Stimulated activated naive B cell treated with anti-CD40 and anti-IgM and Interleukin-4, amounts not matched to agents 10 μg/mL and 1 μg/mL and 100 μg/mL, for 72 hours (primary cell): ENCODE measurements at regions not wholly inside any gene's neighbourhood (a gene's known extent, or its start where the extent isn't known, plus 50 kb on each side); places are given as distances from the start of the nearest gene placed in this dataset.
"Not testable (repeated sequence)": the region's sequence is repeated elsewhere in the genome, so short reads cannot be mapped to it uniquely, and the experiment has no call there.

Source experiments
- ATAC-seq, 2 donors: fragments of 150-1000 bp; cut with Tn5 transposase; replicated peaks; 2 replicates each; pipeline ENCODE4 v1.10.0; 2021; ENCODE audit warnings: moderate library complexity in 1 of 2
- DNase-seq: peaks from one replicate; pipeline ENCODE4 v3.0.0; 2021
- H3K27ac Mint-ChIP-seq: one replicate; pipeline ENCODE4 v1.8.0; 2022; ENCODE audit warnings: mild to moderate bottlenecking, mixed read lengths
- H3K27me3 Mint-ChIP-seq, 2 donors: one replicate each; pipeline ENCODE4 v1.8.0; 2022; ENCODE audit warnings: mixed read lengths in 2 of 2
- H3K36me3 Mint-ChIP-seq, 2 donors: one replicate each; pipeline ENCODE4 v1.8.0; 2022; ENCODE audit warnings: mixed read lengths in 2 of 2, mild to moderate bottlenecking in 1 of 2
- H3K4me1 Mint-ChIP-seq, 2 donors: one replicate each; pipeline ENCODE4 v1.8.0; 2022; ENCODE audit warnings: mixed read lengths in 2 of 2, mild to moderate bottlenecking in 1 of 2
- H3K4me3 Mint-ChIP-seq, 2 donors: one replicate each; pipeline ENCODE4 v1.8.0; 2022; ENCODE audit warnings: mild to moderate bottlenecking in 2 of 2, mixed read lengths in 2 of 2, moderate library complexity in 1 of 2
- H3K9me3 Mint-ChIP-seq, 2 donors: one replicate each; pipeline ENCODE4 v1.8.0; 2022; ENCODE audit warnings: mixed read lengths in 2 of 2, mild to moderate bottlenecking in 1 of 2

GRCh38 chr9:26500471-26500870 is 392.1 kb downstream of the CAAP1 start:
- Mint-ChIP-seq H3K27me3 (no peaks in the 10 kb centered on the region), H3K4me3 (no peak overlapping the region), H3K36me3 (no peaks in the 10 kb centered on the region), H3K4me1 (no peaks in the 10 kb centered on the region), H3K9me3 (peaks cover 0 to 7% of the 10 kb centered on the region in 2 donors), H3K27ac (no peak overlapping the region)
- DNase-seq (no peak), ATAC-seq (no peak)

DNA sequence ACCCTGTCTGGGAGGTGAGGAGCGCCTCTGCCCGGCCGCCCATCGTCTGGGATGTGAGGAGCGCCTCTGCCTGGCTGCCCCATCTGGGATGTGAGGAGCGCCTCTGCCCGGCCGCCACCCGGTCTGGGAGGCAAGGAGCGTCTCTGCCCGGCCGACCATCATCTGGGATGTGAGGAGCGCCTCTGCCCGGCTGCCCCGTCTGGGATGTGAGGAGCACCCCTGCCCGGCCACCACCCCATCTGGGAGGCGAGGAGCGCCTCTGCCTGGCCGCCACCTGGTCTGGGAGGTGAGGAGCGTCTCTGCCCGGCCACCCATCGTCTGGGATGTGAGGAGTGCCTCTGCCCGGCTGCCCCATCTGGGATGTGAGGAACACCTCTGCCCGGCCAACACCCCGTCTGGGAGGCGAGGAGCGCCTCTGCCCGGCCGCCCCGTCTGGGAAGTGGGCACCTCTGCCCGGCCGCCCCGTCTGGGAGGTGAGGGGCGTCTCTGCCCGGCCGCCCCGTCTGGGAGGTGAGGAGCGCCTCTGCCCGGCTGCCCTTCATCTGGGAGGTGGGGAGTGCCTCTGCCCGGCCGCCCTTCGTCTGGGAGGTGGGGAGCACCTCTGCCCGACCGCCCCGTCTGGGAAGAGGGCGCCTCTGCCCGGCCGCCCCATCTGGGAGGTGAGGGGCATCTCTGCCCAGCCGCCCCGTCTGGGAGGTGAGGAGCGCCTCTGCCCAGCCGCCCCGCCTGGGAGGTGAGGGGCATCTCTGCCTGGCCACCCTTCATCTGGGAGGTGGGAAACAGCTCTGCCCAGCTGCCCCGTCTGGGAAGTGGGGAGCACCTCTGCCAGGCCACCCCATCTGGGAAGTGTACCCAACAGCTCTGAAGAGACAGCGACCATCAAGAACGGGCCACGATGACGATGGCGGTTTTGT is 399.7 kb downstream of the CAAP1 start:
- H3K4me1 Mint-ChIP-seq, result not testable (repeated sequence)

DNA sequence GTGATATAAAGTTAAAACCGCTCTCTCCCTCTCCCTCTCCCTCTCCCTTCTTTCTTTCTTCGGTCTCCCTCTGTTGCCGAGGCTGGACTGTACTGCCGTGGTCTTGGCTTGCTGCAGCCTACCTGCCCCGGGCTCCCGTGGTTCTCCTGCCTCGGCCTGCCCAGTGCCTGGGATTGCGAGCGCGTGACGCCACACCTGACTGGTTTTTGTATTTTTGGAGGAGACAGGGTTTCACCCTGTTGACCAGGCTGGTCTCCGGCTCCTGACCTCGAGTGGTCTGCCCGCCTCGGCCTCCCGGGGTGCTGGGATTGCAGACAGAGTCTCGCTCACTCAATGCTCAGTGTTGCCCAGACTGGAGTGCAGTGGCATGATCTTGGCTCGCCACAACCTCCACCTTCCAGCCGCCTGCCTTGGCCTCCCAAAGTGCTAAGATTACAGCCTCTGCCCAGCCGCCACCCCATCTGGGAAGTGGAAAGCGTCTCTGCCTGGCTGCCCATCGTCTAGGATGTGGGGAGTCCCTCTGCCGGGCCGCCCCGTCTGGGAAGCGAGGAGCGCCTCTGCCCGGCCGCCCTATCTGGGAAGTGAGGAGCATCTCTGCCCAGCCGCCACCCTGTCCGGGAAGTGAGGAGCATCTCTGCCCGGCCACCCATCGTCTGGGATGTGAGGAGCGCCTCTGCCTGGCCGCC is 400.5 kb downstream of the CAAP1 start:
- not testable (repeated sequence) for H3K4me3 Mint-ChIP-seq, H3K27ac Mint-ChIP-seq, ATAC-seq, H3K27me3 Mint-ChIP-seq, H3K9me3 Mint-ChIP-seq, H3K4me1 Mint-ChIP-seq, H3K36me3 Mint-ChIP-seq, DNase-seq

More for the DNA sequence above, 399.7 kb downstream of the CAAP1 start:
- H3K36me3 Mint-ChIP-seq, H3K27me3 Mint-ChIP-seq, H3K9me3 Mint-ChIP-seq, H3K27ac Mint-ChIP-seq, H3K4me3 Mint-ChIP-seq, DNase-seq, ATAC-seq: not testable (repeated sequence)

DNA sequence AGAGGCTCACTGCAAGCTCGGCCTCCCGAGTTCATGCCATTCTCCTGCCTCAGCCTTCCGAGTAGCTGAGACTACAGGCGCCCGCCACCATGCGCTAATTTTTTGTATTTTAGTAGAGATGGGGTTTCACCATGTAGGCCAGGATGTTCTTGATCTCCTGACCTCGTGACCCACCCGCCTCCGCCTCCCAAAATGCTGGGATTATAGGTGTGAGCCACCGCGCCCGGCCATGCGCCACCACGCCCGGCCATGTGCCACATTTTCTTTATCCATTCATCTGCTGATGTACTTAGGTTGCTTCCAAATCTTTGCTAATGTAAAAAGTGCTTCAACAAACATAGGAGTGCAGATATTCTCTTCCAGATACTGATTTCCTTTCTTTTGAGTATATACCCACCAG is 408.6 kb downstream of the CAAP1 start:
- no peak overlapping the region for H3K27ac Mint-ChIP-seq
- peaks cover 4 to 6% of the 10 kb centered on the region in 2 donors for H3K9me3 Mint-ChIP-seq
- no peaks in the 10 kb centered on the region for H3K36me3 Mint-ChIP-seq
- ATAC-seq (no peak), DNase-seq (no peak)
- no peaks in the 10 kb centered on the region for H3K27me3 Mint-ChIP-seq
- no peaks in the 10 kb centered on the region for H3K4me1 Mint-ChIP-seq
- H3K4me3 Mint-ChIP-seq, result no peak overlapping the region

- Mint-ChIP-seq H3K27me3 (no peaks in the 10 kb centered on the region), H3K9me3 (peaks cover 4 to 12% of the 10 kb centered on the region in 2 donors), H3K4me1 (no peaks in the 10 kb centered on the region), H3K4me3 (no peak overlapping the region), H3K36me3 (no peaks in the 10 kb centered on the region), H3K27ac (no peak overlapping the region)
- no peak for DNase-seq
- ATAC-seq, result no peak
Observed at GRCh38 chr9:26477963-26478362, 414.6 kb downstream of the CAAP1 start.

- H3K4me3 Mint-ChIP-seq, result no peak overlapping the region
- H3K4me1 Mint-ChIP-seq, result no peaks in the 10 kb centered on the region
- peaks cover 5 to 10% of the 10 kb centered on the region in 2 donors for H3K9me3 Mint-ChIP-seq
- H3K27me3 Mint-ChIP-seq, result no peaks in the 10 kb centered on the region
- ATAC-seq, result no peak
- H3K36me3 Mint-ChIP-seq, result no peaks in the 10 kb centered on the region
- no peak for DNase-seq
- H3K27ac Mint-ChIP-seq, result no peak overlapping the region
Observed at GRCh38 chr9:26471261-26471660, 421.3 kb downstream of the CAAP1 start.

DNA sequence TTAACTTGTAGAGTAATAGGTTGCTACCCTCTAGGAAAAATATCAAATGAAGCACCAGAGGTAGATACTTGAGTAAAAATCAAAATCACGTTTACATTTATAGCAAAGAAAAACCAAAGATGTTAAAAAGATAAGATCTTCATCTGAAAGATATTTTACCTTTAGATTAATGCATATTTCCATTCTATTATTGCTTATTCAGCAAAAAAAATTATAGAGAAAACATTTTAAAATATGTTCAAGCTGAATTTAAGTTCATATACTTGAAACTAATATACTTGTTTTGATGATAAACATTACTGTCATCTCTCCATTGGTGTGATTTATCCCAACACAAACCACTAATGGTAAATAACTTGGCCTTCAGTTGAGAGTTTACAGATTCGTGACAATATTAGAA is 422.3 kb downstream of the CAAP1 start:
- no peak for DNase-seq
- H3K4me3 Mint-ChIP-seq, result no peak overlapping the region
- no peaks in the 10 kb centered on the region for H3K4me1 Mint-ChIP-seq
- H3K27me3 Mint-ChIP-seq, result no peaks in the 10 kb centered on the region
- H3K36me3 Mint-ChIP-seq, result no peaks in the 10 kb centered on the region
- H3K27ac Mint-ChIP-seq, result no peak overlapping the region
- ATAC-seq, result no peak
- peaks cover 3 to 10% of the 10 kb centered on the region in 2 donors for H3K9me3 Mint-ChIP-seq

DNA sequence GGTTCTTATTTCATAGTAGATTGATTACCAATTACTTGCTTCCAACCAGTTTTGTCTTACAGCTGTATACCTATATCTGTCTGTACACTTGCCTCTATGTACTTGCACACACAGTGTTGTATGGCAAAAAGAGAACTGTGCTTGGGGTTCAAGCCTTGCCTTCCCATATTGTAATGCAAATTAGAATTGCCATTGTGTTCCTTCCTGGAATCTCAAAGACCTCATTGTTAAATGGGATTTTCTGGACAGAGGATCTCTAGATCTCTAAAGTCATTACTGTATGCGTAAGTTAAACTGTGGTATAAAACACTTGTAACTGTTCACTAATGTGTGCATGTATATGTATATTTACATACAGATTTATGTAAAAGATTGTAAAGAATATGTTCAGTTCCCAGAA is 428.8 kb downstream of the CAAP1 start:
- ATAC-seq (no peak), DNase-seq (no peak)
- Mint-ChIP-seq H3K27me3 (no peaks in the 10 kb centered on the region), H3K9me3 (peaks cover 4% of the 10 kb centered on the region in 2 donors), H3K4me1 (no peaks in the 10 kb centered on the region), H3K36me3 (no peaks in the 10 kb centered on the region), H3K4me3 (no peak overlapping the region), H3K27ac (no peak overlapping the region)

DNA sequence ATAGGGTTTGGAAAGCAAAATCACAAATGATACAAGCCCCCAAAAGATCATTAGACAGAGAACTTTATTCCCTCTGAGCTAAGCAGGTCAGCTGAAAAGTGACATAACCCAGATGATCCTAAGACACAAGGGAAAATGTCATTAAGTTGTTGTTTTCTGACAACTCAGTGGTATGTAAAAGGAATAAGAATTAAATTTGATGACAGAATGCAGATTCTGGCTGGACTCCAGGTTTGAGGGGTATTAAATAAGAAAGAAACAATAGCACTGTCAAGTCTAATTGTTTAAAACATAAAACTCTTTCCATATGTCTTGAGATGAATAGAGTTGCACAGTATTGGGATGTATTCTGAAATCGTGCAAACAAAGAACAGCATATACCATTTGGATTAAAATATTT is 429.9 kb downstream of the CAAP1 start:
- Mint-ChIP-seq H3K4me1 (no peaks in the 10 kb centered on the region), H3K27me3 (no peaks in the 10 kb centered on the region), H3K9me3 (peaks cover 3 to 4% of the 10 kb centered on the region in 2 donors), H3K27ac (no peak overlapping the region), H3K4me3 (no peak overlapping the region), H3K36me3 (no peaks in the 10 kb centered on the region)
- ATAC-seq (no peak), DNase-seq (no peak)

- Mint-ChIP-seq H3K9me3 (peaks cover 3 to 4% of the 10 kb centered on the region in 2 donors), H3K4me3 (no peak overlapping the region), H3K36me3 (no peaks in the 10 kb centered on the region), H3K27me3 (no peaks in the 10 kb centered on the region), H3K27ac (no peak overlapping the region), H3K4me1 (no peaks in the 10 kb centered on the region)
- DNase-seq, result no peak
- ATAC-seq, result no peak
Observed at GRCh38 chr9:26462213-26462612, 430.4 kb downstream of the CAAP1 start.

GRCh38 chr9:26460624-26461023 is 432.0 kb downstream of the CAAP1 start:
- Mint-ChIP-seq H3K36me3 (no peaks in the 10 kb centered on the region), H3K9me3 (peaks cover 3 to 4% of the 10 kb centered on the region in 2 donors), H3K4me3 (no peak overlapping the region), H3K27ac (no peak overlapping the region), H3K27me3 (no peaks in the 10 kb centered on the region), H3K4me1 (no peaks in the 10 kb centered on the region)
- ATAC-seq, result no peak
- no peak for DNase-seq

- H3K27ac Mint-ChIP-seq, result no peak overlapping the region
- no peaks in the 10 kb centered on the region for H3K4me1 Mint-ChIP-seq
- H3K36me3 Mint-ChIP-seq, result no peaks in the 10 kb centered on the region
- no peaks in the 10 kb centered on the region for H3K27me3 Mint-ChIP-seq
- ATAC-seq, result no peak
- no peak overlapping the region for H3K4me3 Mint-ChIP-seq
- H3K9me3 Mint-ChIP-seq, result peaks cover 0 to 1% of the 10 kb centered on the region in 2 donors
- DNase-seq, result no peak
Observed at GRCh38 chr9:26459959-26460358, 432.6 kb downstream of the CAAP1 start.

DNA sequence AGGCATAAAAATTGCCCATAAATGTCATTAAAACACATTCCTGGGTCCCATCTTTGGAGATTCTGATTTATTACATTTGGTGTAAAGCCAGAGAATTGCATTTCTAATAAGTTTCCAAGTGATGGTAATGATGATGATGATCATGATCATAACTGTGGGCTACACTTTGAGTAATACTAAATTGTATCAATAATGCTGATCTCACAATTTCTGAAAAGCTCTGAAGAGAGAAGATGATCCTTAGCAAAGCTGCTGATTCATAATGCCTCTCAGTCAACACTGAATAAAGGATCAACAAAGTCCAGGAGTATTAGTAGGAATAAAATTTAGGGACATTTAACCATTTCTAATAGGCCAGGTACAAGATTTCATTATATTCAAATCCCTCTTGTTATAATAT is 434.5 kb downstream of the CAAP1 start:
- no peak for ATAC-seq
- no peaks in the 10 kb centered on the region for H3K27me3 Mint-ChIP-seq

DNA sequence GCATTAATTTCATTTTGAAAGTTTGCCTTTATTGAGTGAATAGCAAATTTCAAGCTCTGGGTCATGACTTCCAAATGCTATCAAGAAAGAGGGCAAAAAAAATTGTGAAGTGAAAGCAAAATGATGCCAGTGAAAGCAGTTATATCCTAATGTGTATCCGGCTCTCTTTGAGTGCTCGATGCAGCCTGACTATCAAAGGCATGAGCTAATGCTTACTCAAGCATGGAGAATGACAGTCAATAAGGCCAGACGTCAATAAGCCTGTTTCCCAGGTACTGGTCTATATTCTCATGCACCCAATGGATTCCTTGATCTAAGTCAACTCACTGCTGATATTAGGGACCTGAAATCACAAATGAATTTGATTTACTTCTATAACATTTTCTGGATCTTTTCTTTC is 435.5 kb downstream of the CAAP1 start:
- Mint-ChIP-seq H3K27me3 (no peaks in the 10 kb centered on the region), H3K27ac (no peak overlapping the region), H3K4me3 (no peak overlapping the region), H3K9me3 (peaks cover 0 to 1% of the 10 kb centered on the region in 2 donors), H3K36me3 (no peaks in the 10 kb centered on the region), H3K4me1 (no peaks in the 10 kb centered on the region)
- DNase-seq (no peak), ATAC-seq (no peak)

More for the DNA sequence above, 434.5 kb downstream of the CAAP1 start:
- Mint-ChIP-seq H3K4me1 (no peaks in the 10 kb centered on the region), H3K27ac (no peak overlapping the region), H3K9me3 (peaks cover 0 to 1% of the 10 kb centered on the region in 2 donors), H3K36me3 (no peaks in the 10 kb centered on the region), H3K4me3 (no peak overlapping the region)
- DNase-seq, result no peak

- H3K4me3 Mint-ChIP-seq, result no peak overlapping the region
- ATAC-seq (no peak), DNase-seq (no peak)
- H3K27ac Mint-ChIP-seq, result no peak overlapping the region
- H3K36me3 Mint-ChIP-seq, result no peaks in the 10 kb centered on the region
- H3K4me1 Mint-ChIP-seq, result no peaks in the 10 kb centered on the region
- H3K9me3 Mint-ChIP-seq, result peaks cover 1 to 4% of the 10 kb centered on the region in 2 donors
- H3K27me3 Mint-ChIP-seq, result no peaks in the 10 kb centered on the region
Observed at GRCh38 chr9:26439061-26439624, 453.5 kb downstream of the CAAP1 start.
